ENCODE measurements at regions not wholly inside any gene's neighbourhood (a gene's known extent, or its start where the extent isn't known, plus 50 kb on each side); places are given as distances from the start of the nearest gene placed in this dataset.
"Not testable (repeated sequence)": the region's sequence is repeated elsewhere in the genome, so short reads cannot be mapped to it uniquely, and the experiment has no call there.

- H3K4me3 ChIP-seq (ENCODE audit: low read depth in 2 of 2, low read length in 1 of 2); H3K4me2 ChIP-seq; H2AFZ ChIP-seq (ENCODE audit: low read depth); H3K27me3 ChIP-seq (ENCODE audit: insufficient read depth); DNase-seq; H3K79me2 ChIP-seq (ENCODE audit: insufficient read depth); H3K4me1 ChIP-seq (ENCODE audit: control insufficient read depth in 1 of 2, insufficient read depth in 2 of 2, low read depth in 1 of 2, low read length in 1 of 2); POLR2A ChIA-PET; H3K9me3 ChIP-seq; CTCF ChIA-PET; H3K36me3 ChIP-seq (replicated peaks in 1 of 2; ENCODE audit: control insufficient read depth in 1 of 2, insufficient read depth in 2 of 2, low read length in 1 of 2); H3K27ac ChIP-seq (ENCODE audit: low read depth in 2 of 2, low read length in 1 of 2); H4K20me1 ChIP-seq (ENCODE audit: insufficient read depth); H3K9ac ChIP-seq; H3K9me2 ChIP-seq; H3F3A ChIP-seq (replicated peaks; ENCODE audit: insufficient read depth): not testable (repeated sequence)
- WGBS (ENCODE audit: low lambda C conversion rate) = 53% methylated on average over 5 of the region's 5 CpGs
Measured at GRCh38 chr3:74178664-74179063, 435.8 kb downstream of the CNTN3 start.

DNA sequence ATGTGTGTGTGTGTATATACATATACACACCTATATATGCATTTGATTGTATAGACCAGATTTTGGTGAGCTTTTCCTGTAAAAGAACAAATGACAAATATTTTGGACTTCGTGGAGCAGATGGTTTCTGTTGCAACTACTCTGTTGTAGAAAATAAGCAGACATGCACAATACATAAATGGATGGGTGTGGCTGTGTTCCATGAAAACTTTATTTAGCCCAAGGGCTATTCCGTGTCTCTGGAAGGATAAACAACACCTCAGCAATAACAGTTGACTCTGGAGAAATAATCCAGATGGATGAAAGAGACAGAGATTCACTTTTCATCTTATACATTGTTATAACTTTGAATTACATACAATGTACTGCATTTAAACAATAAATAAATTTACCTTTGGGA, 441.4 kb downstream of the CNTN3 start:
- no peaks in the 10 kb centered on the region for H3K9me3 ChIP-seq
- no peaks in the 10 kb centered on the region for H3K9me2 ChIP-seq
- POLR2A ChIA-PET = no interaction called here
- no peaks in the 10 kb centered on the region for H3K36me3 ChIP-seq (replicated peaks in 1 of 2; ENCODE audit: control insufficient read depth in 1 of 2, insufficient read depth in 2 of 2, low read length in 1 of 2)
- H3K79me2 ChIP-seq (ENCODE audit: insufficient read depth) = no peaks in the 10 kb centered on the region
- H3K4me2 ChIP-seq = no peak overlapping the region
- no peaks in the 10 kb centered on the region for H3K4me1 ChIP-seq (ENCODE audit: control insufficient read depth in 1 of 2, insufficient read depth in 2 of 2, low read depth in 1 of 2, low read length in 1 of 2)
- 2% methylated on average over 2 of the region's 2 CpGs for WGBS (ENCODE audit: low lambda C conversion rate)
- H3K4me3 ChIP-seq (ENCODE audit: low read depth in 2 of 2, low read length in 1 of 2) = no peak overlapping the region
- H4K20me1 ChIP-seq (ENCODE audit: insufficient read depth) = no peaks in the 10 kb centered on the region
- no peak for DNase-seq
- CTCF ChIA-PET = no interaction called here
- TF ChIP-seq USF2 (IDR thresholded peaks at IDR 0.05; ENCODE audit: borderline replicate concordance, low read depth, low read length) (no peak), POLR2AphosphoS5 (IDR thresholded peaks at IDR 0.05; ENCODE audit: low read depth, low read length) (no peak), FOSL2 (IDR thresholded peaks at IDR 0.05; ENCODE audit: borderline replicate concordance, low read depth) (no peak), MAX (IDR thresholded peaks at IDR 0.05; ENCODE audit: low read depth) (no peak), CTCF (IDR thresholded peaks at IDR 0.05) (no peak), MXI1 (IDR thresholded peaks at IDR 0.05; ENCODE audit: low read depth, low read length) (no peak), NRF1 (IDR thresholded peaks at IDR 0.05; ENCODE audit: low read depth, low read length) (no peak), SIN3A (IDR thresholded peaks at IDR 0.05; ENCODE audit: borderline replicate concordance, low read depth, low read length) (no peak), YY1 (IDR thresholded peaks at IDR 0.05; ENCODE audit: low read depth) (no peak), ELF1 (IDR thresholded peaks at IDR 0.05) (no peak), EZH2phosphoT487 (IDR thresholded peaks at IDR 0.05; ENCODE audit: borderline replicate concordance, low read depth) (no peak), NFIC (IDR thresholded peaks at IDR 0.05; ENCODE audit: borderline replicate concordance) (no peak), EP300 (IDR thresholded peaks at IDR 0.05; ENCODE audit: borderline replicate concordance in 1 of 2, low read depth in 1 of 2, low read length in 1 of 2) (no peak), GABPA (IDR thresholded peaks at IDR 0.05; ENCODE audit: low read depth) (no peak), TEAD4 (IDR thresholded peaks at IDR 0.05; ENCODE audit: borderline replicate concordance, insufficient read depth) (no peak)
- H3K27ac ChIP-seq (ENCODE audit: low read depth in 2 of 2, low read length in 1 of 2) = no peak overlapping the region
- H3K27me3 ChIP-seq (ENCODE audit: insufficient read depth) = no peaks in the 10 kb centered on the region
- no peaks in the 10 kb centered on the region for H3F3A ChIP-seq (replicated peaks; ENCODE audit: insufficient read depth)
- H3K9ac ChIP-seq = no peak overlapping the region
- no peak overlapping the region for H2AFZ ChIP-seq (ENCODE audit: low read depth)
